Middle frontal gyrus (tissue), 1 donor: ENCODE measurements at regions not wholly inside any gene's neighbourhood (a gene's known extent, or its start where the extent isn't known, plus 50 kb on each side); places are given as distances from the start of the nearest gene placed in this dataset.

Experiments
- DNase-seq: peaks from one replicate; pipeline ENCODE4 v3.0.0-alpha.2; 2015; ENCODE audit warnings: low spot score; ENCODE audit errors: extremely low spot score

- DNase-seq, result no peak
These were observed 64.1 kb upstream of the TYRP1 start for GRCh38 chr9:12629067-12629466.

- no peak for DNase-seq
These were observed 61.3 kb upstream of the TYRP1 start for GRCh38 chr9:12631866-12632265.

- DNase-seq, result no peak
These were observed 60.0 kb upstream of the TYRP1 start for GRCh38 chr9:12633016-12633765.

GRCh38 chr9:12640016-12640587 lies 53.1 kb upstream of the TYRP1 start:
- no peak for DNase-seq

- DNase-seq, result no peak
These were observed 52.1 kb upstream of the TYRP1 start for GRCh38 chr9:12640866-12641636.
